Heart right ventricle (tissue), 16 donors: ENCODE measurements at regions not wholly inside any gene's neighbourhood (a gene's known extent, or its start where the extent isn't known, plus 50 kb on each side); places are given as distances from the start of the nearest gene placed in this dataset.

ENCODE experiments used
- ATAC-seq, 8 donors: fragments of 200-7000 bp; cut with Tn5 transposase; one replicate each; pipeline ENCODE4 v1.9.1; 2020; ENCODE audit warnings: mild to moderate bottlenecking in 8 of 8, moderate library complexity in 8 of 8, moderate number of reproducible peaks in 1 of 8
- DNase-seq, 2 donors: peaks; one replicate each; pipeline ENCODE4 v3.0.0-alpha.2; 2020
- H3K27ac ChIP-seq, 10 donors: fragments of 200-600 bp; sonication (generic) in 2 of 10; one replicate each; pipeline versions ENCODE4 v1.5.0 to v1.8.0; 2020 to 2022; ENCODE audit warnings: mild to moderate bottlenecking in 3 of 10
- H3K27me3 ChIP-seq, 7 donors: fragments of 200-600 bp; one replicate each; pipeline ENCODE4 v1.8.0; 2021 to 2022; ENCODE audit warnings: mild to moderate bottlenecking in 2 of 7
- H3K36me3 ChIP-seq, 9 donors: fragments of 200-600 bp; sonication (generic) in 1 of 9; one replicate each; pipeline versions ENCODE4 v1.5.0 to v1.8.0; 2020 to 2022; ENCODE audit warnings: mild to moderate bottlenecking in 2 of 9
- H3K4me1 ChIP-seq, 9 donors: fragments of 200-600 bp; sonication (generic) in 1 of 9; one replicate each; pipeline versions ENCODE4 v1.5.0 to v1.8.0; 2020 to 2022; ENCODE audit warnings: mild to moderate bottlenecking in 4 of 9
- H3K4me3 ChIP-seq, 10 donors: fragments of 200-600 bp; sonication (generic) in 2 of 10; one replicate each; pipeline versions ENCODE4 v1.5.0 to v1.8.0; 2020 to 2022; ENCODE audit warnings: mild to moderate bottlenecking in 7 of 10, moderate library complexity in 2 of 10
- H3K9me3 ChIP-seq, 11 donors: fragments of 200-600 bp in 10 of 11; sonication (generic) in 2 of 11; one replicate each; pipeline versions ENCODE4 v1.5.0 to v1.8.0; 2013 to 2022; ENCODE audit warnings: mild to moderate bottlenecking in 2 of 11, control low read depth in 1 of 11, moderate library complexity in 1 of 11
- WGBS, 2 donors: extraction: QIAGEN DNeasy Blood & Tissue Kit; methylation state at CpG; one replicate each; pipeline ENCODE4 v1.1.7; 2013; ENCODE audit warnings: inconsistent platforms in 1 of 2; 5-methylcytosine and 5-hydroxymethylcytosine counted together
- intact Hi-C, 10 donors: fragments of 100-400 bp; cut with DNase I; formaldehyde crosslinking; loops; one replicate each; pipeline versions ENCODE4 v1.11.1 to v1.14.2; 2022
- TF ChIP-seq, protein P1 (sequence below), 9 donors: fragments of 200-600 bp; sonication (generic) in 2 of 9; IDR thresholded peaks; one replicate each; pipeline versions ENCODE4 v1.5.0 to v1.8.0; 2021 to 2022; ENCODE audit warnings: antibody characterized with exemption in 9 of 9, mild to moderate bottlenecking in 5 of 9, moderate library complexity in 1 of 9
- donor health status: Arrhythmogenic right ventricular cardiomyopathy.
- donor health status: ischemic (EF 13 %, LVEDD 7.1; RV severe dilation, severe dysfunction).
- donor health status: healthy with polysubstance abuse.
- donor health status: DM: no; HTN: yes; CAD: no.
- donor health status: DM: no; HTN: no; CAD: no.
- donor health status: ischemic (EF 25% LVEDD 6.9; RV normal size, moderate dysfunction).
- donor health status: ischemic (EF 25% LVEDD 5.7; RV mildly dilated, moderate dysfunction).
- donor health status: healthy.
- donor health status: DM: yes; HTN: yes; CAD: no.
- donor health status: Ischemic cardiomyopathy.
- donor health status: ischemic (EF 35%, LVEDD 5.7; RV mildly dilated, moderate dysfunction).
- donor health status: nonischemic (EF 11% LVEDD 7.7; RV severe dilation, severe dysfunction).
- donor health status: DM: yes; HTN: yes; CAD: no.
- donor health status: PGD.
- donor health status: ischemic (EF 29% LVEDD 5.4; RV normal size, mild dysfunction).
- donor health status: nonischemic (EF 23%, LVEDD 6.1; RV moderate dilation, normal function).

DNA sequence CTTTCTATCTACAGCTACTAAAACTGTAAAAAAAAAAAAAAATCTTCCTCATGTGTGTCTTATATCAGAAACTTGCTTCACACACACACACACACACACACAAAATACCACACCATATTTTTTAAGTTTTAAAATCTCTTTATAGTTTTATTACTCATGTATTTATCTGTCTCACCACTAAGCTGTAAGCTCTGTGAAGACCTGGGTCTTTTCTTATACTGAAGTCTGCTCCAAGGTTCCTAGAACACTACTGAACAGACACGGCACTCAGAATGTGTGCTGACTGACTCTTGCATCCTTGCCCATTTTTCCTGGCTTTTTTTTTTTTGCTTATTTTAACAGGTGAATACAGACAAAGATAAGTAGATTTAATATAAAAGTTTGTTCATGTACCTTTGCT lies 135.6 kb upstream of the CXXC4 start:
- 44 to 68% methylated on average over 1 of the region's 1 CpG for WGBS, 2 donors
- H3K27me3 ChIP-seq = no peaks in the 10 kb centered on the region
- no peak overlapping the region for H3K4me3 ChIP-seq
- H3K36me3 ChIP-seq = no peaks in the 10 kb centered on the region
- ATAC-seq (no peak), DNase-seq (no peak)
- H3K27ac ChIP-seq = no peak overlapping the region
- no peaks in the 10 kb centered on the region for H3K4me1 ChIP-seq
- intact Hi-C loops = no loop called here
- no peaks in the 10 kb centered on the region for H3K9me3 ChIP-seq
- TF ChIP-seq, protein P1, sequence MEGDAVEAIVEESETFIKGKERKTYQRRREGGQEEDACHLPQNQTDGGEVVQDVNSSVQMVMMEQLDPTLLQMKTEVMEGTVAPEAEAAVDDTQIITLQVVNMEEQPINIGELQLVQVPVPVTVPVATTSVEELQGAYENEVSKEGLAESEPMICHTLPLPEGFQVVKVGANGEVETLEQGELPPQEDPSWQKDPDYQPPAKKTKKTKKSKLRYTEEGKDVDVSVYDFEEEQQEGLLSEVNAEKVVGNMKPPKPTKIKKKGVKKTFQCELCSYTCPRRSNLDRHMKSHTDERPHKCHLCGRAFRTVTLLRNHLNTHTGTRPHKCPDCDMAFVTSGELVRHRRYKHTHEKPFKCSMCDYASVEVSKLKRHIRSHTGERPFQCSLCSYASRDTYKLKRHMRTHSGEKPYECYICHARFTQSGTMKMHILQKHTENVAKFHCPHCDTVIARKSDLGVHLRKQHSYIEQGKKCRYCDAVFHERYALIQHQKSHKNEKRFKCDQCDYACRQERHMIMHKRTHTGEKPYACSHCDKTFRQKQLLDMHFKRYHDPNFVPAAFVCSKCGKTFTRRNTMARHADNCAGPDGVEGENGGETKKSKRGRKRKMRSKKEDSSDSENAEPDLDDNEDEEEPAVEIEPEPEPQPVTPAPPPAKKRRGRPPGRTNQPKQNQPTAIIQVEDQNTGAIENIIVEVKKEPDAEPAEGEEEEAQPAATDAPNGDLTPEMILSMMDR (IDR thresholded peaks at IDR 0.05) = no peak

DNA sequence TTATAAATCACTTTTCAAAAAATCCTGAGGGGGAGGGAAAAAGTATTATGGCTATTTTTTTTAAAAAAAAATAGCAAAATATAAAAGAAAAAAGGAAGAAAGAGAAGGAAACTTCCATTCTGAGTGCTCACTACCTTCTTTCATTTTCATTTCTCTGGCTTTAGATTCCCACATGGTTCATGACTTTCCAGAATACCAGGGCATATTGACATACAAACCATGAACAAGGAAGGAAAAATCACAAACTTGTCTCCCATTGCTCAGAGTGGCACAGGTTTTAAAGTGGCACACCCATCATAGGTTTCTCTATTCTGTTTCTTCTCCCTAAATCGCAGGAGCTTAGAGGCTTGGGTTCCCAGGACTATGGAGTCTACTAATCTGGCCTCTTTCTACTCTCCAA lies 136.3 kb upstream of the CXXC4 start:
- 91 to 100% methylated on average over 1 of the region's 1 CpG for WGBS, 2 donors
- no peaks in the 10 kb centered on the region for H3K4me1 ChIP-seq
- ATAC-seq = no peak
- no peak overlapping the region for H3K4me3 ChIP-seq
- TF ChIP-seq, protein P1 (IDR thresholded peaks at IDR 0.05) = no peak
- H3K9me3 ChIP-seq = no peaks in the 10 kb centered on the region
- H3K27ac ChIP-seq = no peak overlapping the region
- H3K36me3 ChIP-seq = no peaks in the 10 kb centered on the region
- no peaks in the 10 kb centered on the region for H3K27me3 ChIP-seq
- intact Hi-C loops = no loop called here
- DNase-seq = no peak

DNA sequence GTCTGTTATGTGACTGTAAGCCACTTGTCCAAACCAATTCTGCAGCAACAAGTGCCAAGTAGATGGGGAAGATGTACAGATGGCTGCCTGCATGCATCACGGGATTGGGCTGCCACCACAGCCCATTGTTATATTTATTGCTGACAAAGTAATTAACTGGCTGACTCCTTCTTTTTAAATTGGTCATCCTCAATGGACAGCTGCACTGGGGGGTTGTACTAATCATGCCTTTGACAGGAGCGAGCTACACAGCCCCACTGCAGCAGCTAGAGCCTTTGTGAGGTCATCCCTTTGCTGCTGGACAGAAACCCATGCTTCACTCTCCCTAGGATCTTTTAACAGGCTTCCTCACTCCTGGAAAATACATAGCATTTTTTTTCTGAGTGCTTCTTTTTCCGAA lies 146.7 kb upstream of the CXXC4 start:
- no peak for DNase-seq
- H3K27ac ChIP-seq = no peak overlapping the region
- no peaks in the 10 kb centered on the region for H3K36me3 ChIP-seq
- H3K9me3 ChIP-seq = no peaks in the 10 kb centered on the region
- H3K27me3 ChIP-seq = no peaks in the 10 kb centered on the region
- WGBS, 2 donors = 57 to 63% methylated on average over 3 of the region's 3 CpGs
- ATAC-seq = no peak
- H3K4me3 ChIP-seq = no peak overlapping the region
- no peaks in the 10 kb centered on the region for H3K4me1 ChIP-seq
- intact Hi-C loops = no loop called here
- TF ChIP-seq, protein P1 (IDR thresholded peaks at IDR 0.05) = no peak

DNA sequence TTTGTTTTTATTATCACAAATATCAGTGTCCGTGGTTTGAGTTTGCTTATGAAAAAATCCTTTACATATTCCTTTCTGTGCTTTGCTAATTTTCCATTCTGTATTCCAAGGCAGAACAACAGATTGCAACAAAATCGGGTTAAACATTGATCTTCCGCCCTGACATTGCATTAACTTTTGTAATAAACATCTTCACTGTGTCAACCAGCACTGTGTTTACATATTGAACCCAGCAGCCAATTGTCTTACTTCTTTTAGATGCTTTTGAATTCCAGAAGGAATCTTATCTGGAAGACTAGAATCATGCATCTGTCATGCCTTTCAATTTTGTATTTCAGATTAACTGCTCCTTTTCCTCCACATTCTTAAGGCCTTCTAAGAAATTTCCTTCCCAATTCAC lies 147.8 kb upstream of the CXXC4 start:
- Histone ChIP-seq H3K36me3 (no peaks in the 10 kb centered on the region), H3K9me3 (no peaks in the 10 kb centered on the region), H3K27ac (no peak overlapping the region), H3K4me1 (no peaks in the 10 kb centered on the region), H3K4me3 (no peak overlapping the region), H3K27me3 (no peaks in the 10 kb centered on the region)
- WGBS, 2 donors = 55 to 77% methylated on average over 3 of the region's 3 CpGs
- ATAC-seq = no peak
- TF ChIP-seq, protein P1 (IDR thresholded peaks at IDR 0.05) = no peak
- no peak for DNase-seq
- intact Hi-C loops = no loop called here

DNA sequence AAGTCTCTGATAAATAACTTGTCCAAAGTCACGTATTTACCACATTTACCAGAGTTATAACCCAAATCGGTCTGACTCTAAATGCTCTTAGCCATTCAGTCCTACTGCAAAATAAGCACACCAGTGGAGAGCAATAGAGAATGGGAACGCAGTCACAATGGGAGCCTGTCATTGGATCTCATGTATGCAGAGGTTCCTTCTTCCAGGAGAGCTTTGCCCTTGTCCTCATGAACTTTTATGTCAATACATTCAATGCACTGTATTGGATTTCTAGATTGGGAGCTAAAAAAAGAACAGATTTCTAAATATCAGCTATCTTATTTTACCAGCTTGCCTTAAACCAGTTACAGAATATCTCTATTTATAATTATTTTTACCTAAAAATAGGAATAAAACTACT lies 149.1 kb upstream of the CXXC4 start:
- intact Hi-C loops = no loop called here
- WGBS, 2 donors = 88 to 91% methylated on average over 3 of the region's 3 CpGs
- Histone ChIP-seq H3K4me1 (no peaks in the 10 kb centered on the region), H3K36me3 (no peaks in the 10 kb centered on the region), H3K27me3 (no peaks in the 10 kb centered on the region), H3K27ac (no peak overlapping the region), H3K9me3 (no peaks in the 10 kb centered on the region), H3K4me3 (no peak overlapping the region)
- TF ChIP-seq, protein P1 (IDR thresholded peaks at IDR 0.05) = no peak
- ATAC-seq (no peak), DNase-seq (no peak)
